Heart right ventricle (tissue), 16 donors: ENCODE measurements at regions not wholly inside any gene's neighbourhood (a gene's known extent, or its start where the extent isn't known, plus 50 kb on each side); places are given as distances from the start of the nearest gene placed in this dataset.
"Not testable (repeated sequence)": the region's sequence is repeated elsewhere in the genome, so short reads cannot be mapped to it uniquely, and the experiment has no call there.

Experiments used
- ATAC-seq, 8 donors: fragments of 200-7000 bp; cut with Tn5 transposase; one replicate each; pipeline ENCODE4 v1.9.1; 2020; ENCODE audit warnings: mild to moderate bottlenecking in 8 of 8, moderate library complexity in 8 of 8, moderate number of reproducible peaks in 1 of 8
- DNase-seq, 2 donors: peaks; one replicate each; pipeline ENCODE4 v3.0.0-alpha.2; 2020
- H3K27ac ChIP-seq, 10 donors: fragments of 200-600 bp; sonication (generic) in 2 of 10; one replicate each; pipeline versions ENCODE4 v1.5.0 to v1.8.0; 2020 to 2022; ENCODE audit warnings: mild to moderate bottlenecking in 3 of 10
- H3K27me3 ChIP-seq, 7 donors: fragments of 200-600 bp; one replicate each; pipeline ENCODE4 v1.8.0; 2021 to 2022; ENCODE audit warnings: mild to moderate bottlenecking in 2 of 7
- H3K36me3 ChIP-seq, 9 donors: fragments of 200-600 bp; sonication (generic) in 1 of 9; one replicate each; pipeline versions ENCODE4 v1.5.0 to v1.8.0; 2020 to 2022; ENCODE audit warnings: mild to moderate bottlenecking in 2 of 9
- H3K4me1 ChIP-seq, 9 donors: fragments of 200-600 bp; sonication (generic) in 1 of 9; one replicate each; pipeline versions ENCODE4 v1.5.0 to v1.8.0; 2020 to 2022; ENCODE audit warnings: mild to moderate bottlenecking in 4 of 9
- H3K4me3 ChIP-seq, 10 donors: fragments of 200-600 bp; sonication (generic) in 2 of 10; one replicate each; pipeline versions ENCODE4 v1.5.0 to v1.8.0; 2020 to 2022; ENCODE audit warnings: mild to moderate bottlenecking in 7 of 10, moderate library complexity in 2 of 10
- H3K9me3 ChIP-seq, 11 donors: fragments of 200-600 bp in 10 of 11; sonication (generic) in 2 of 11; one replicate each; pipeline versions ENCODE4 v1.5.0 to v1.8.0; 2013 to 2022; ENCODE audit warnings: mild to moderate bottlenecking in 2 of 11, control low read depth in 1 of 11, moderate library complexity in 1 of 11
- CTCF ChIP-seq, 9 donors: fragments of 200-600 bp; sonication (generic) in 2 of 9; IDR thresholded peaks; one replicate each; pipeline versions ENCODE4 v1.5.0 to v1.8.0; 2021 to 2022; ENCODE audit warnings: antibody characterized with exemption in 9 of 9, mild to moderate bottlenecking in 5 of 9, moderate library complexity in 1 of 9
- WGBS, 2 donors: extraction: QIAGEN DNeasy Blood & Tissue Kit; methylation state at CpG; one replicate each; pipeline ENCODE4 v1.1.7; 2013; ENCODE audit warnings: inconsistent platforms in 1 of 2; 5-methylcytosine and 5-hydroxymethylcytosine counted together
- intact Hi-C, 10 donors: fragments of 100-400 bp; cut with DNase I; formaldehyde crosslinking; loops; one replicate each; pipeline versions ENCODE4 v1.11.1 to v1.14.2; 2022
- donor health status: Arrhythmogenic right ventricular cardiomyopathy.
- donor health status: ischemic (EF 13 %, LVEDD 7.1; RV severe dilation, severe dysfunction).
- donor health status: healthy with polysubstance abuse.
- donor health status: DM: no; HTN: yes; CAD: no.
- donor health status: DM: no; HTN: no; CAD: no.
- donor health status: ischemic (EF 25% LVEDD 6.9; RV normal size, moderate dysfunction).
- donor health status: ischemic (EF 25% LVEDD 5.7; RV mildly dilated, moderate dysfunction).
- donor health status: healthy.
- donor health status: DM: yes; HTN: yes; CAD: no.
- donor health status: Ischemic cardiomyopathy.
- donor health status: ischemic (EF 35%, LVEDD 5.7; RV mildly dilated, moderate dysfunction).
- donor health status: nonischemic (EF 11% LVEDD 7.7; RV severe dilation, severe dysfunction).
- donor health status: DM: yes; HTN: yes; CAD: no.
- donor health status: PGD.
- donor health status: ischemic (EF 29% LVEDD 5.4; RV normal size, mild dysfunction).
- donor health status: nonischemic (EF 23%, LVEDD 6.1; RV moderate dilation, normal function).

GRCh38 chr14:43665570-43666267 lies 841.4 kb downstream of the FSCB start:
- peak in 1 of 8 donors; percentile 15 for ATAC-seq
- Histone ChIP-seq H3K4me1 (no peaks in the 10 kb centered on the region), H3K27ac (no peak overlapping the region), H3K4me3 (no peak overlapping the region), H3K36me3 (no peaks in the 10 kb centered on the region), H3K9me3 (peaks cover 0 to 30% (median 0%) of the 10 kb centered on the region in 11 donors), H3K27me3 (no peaks in the 10 kb centered on the region)
- DNase-seq: no peak
- no peak for TF ChIP-seq CTCF (IDR thresholded peaks at IDR 0.05)
- intact Hi-C loops: no loop called here
- WGBS, 2 donors: 80 to 85% methylated on average over 9 of the region's 9 CpGs

- ATAC-seq, intact Hi-C loops: not testable (repeated sequence)
- 81 to 84% methylated on average over 2 of the region's 2 CpGs for WGBS, 2 donors
Measured at GRCh38 chr14:43655194-43655593, 851.9 kb downstream of the FSCB start.

GRCh38 chr14:43651896-43652295 lies 855.2 kb downstream of the FSCB start:
- Histone ChIP-seq H3K9me3 (peaks cover 0 to 42% (median 4%) of the 10 kb centered on the region in 11 donors), H3K27ac (no peak overlapping the region), H3K27me3 (no peaks in the 10 kb centered on the region), H3K4me1 (no peaks in the 10 kb centered on the region), H3K36me3 (no peaks in the 10 kb centered on the region), H3K4me3 (no peak overlapping the region)
- 73 to 74% methylated on average over 1 of the region's 1 CpG for WGBS, 2 donors
- no peak for DNase-seq
- no peak for TF ChIP-seq CTCF (IDR thresholded peaks at IDR 0.05)
- ATAC-seq: no peak
- intact Hi-C loops: no loop called here

More at GRCh38 chr14:43655194-43655593, 851.9 kb downstream of the FSCB start:
- not testable (repeated sequence) for H3K27me3 ChIP-seq, H3K27ac ChIP-seq, H3K4me1 ChIP-seq, H3K36me3 ChIP-seq, H3K4me3 ChIP-seq, DNase-seq
- peaks cover 0 to 43% (median 4%) of the 10 kb centered on the region in 11 donors for H3K9me3 ChIP-seq

GRCh38 chr14:43651185-43651787 lies 855.8 kb downstream of the FSCB start:
- H3K4me3 ChIP-seq: no peak overlapping the region
- H3K36me3 ChIP-seq: no peaks in the 10 kb centered on the region
- H3K27me3 ChIP-seq: no peaks in the 10 kb centered on the region
- DNase-seq: no peak
- 72 to 73% methylated on average over 4 of the region's 4 CpGs for WGBS, 2 donors
- TF ChIP-seq CTCF (IDR thresholded peaks at IDR 0.05): no peak
- intact Hi-C loops: no loop called here
- peaks cover 0 to 36% (median 4%) of the 10 kb centered on the region in 11 donors for H3K9me3 ChIP-seq
- no peak overlapping the region for H3K27ac ChIP-seq
- no peak for ATAC-seq
- no peaks in the 10 kb centered on the region for H3K4me1 ChIP-seq

- DNase-seq (no peak), ATAC-seq (no peak)
- TF ChIP-seq CTCF (IDR thresholded peaks at IDR 0.05): no peak
- Histone ChIP-seq H3K36me3 (no peaks in the 10 kb centered on the region), H3K27ac (no peak overlapping the region), H3K27me3 (no peaks in the 10 kb centered on the region), H3K9me3 (peaks cover 0 to 40% (median 4%) of the 10 kb centered on the region in 11 donors), H3K4me3 (no peak overlapping the region), H3K4me1 (no peaks in the 10 kb centered on the region)
- intact Hi-C loops: no loop called here
Measured at GRCh38 chr14:43649508-43649907, 857.6 kb downstream of the FSCB start.
